ENCODE measurements at regions not wholly inside any gene's neighbourhood (a gene's known extent, or its start where the extent isn't known, plus 50 kb on each side); places are given as distances from the start of the nearest gene placed in this dataset.
"Not testable (repeated sequence)": the region's sequence is repeated elsewhere in the genome, so short reads cannot be mapped to it uniquely, and the experiment has no call there.

DNA sequence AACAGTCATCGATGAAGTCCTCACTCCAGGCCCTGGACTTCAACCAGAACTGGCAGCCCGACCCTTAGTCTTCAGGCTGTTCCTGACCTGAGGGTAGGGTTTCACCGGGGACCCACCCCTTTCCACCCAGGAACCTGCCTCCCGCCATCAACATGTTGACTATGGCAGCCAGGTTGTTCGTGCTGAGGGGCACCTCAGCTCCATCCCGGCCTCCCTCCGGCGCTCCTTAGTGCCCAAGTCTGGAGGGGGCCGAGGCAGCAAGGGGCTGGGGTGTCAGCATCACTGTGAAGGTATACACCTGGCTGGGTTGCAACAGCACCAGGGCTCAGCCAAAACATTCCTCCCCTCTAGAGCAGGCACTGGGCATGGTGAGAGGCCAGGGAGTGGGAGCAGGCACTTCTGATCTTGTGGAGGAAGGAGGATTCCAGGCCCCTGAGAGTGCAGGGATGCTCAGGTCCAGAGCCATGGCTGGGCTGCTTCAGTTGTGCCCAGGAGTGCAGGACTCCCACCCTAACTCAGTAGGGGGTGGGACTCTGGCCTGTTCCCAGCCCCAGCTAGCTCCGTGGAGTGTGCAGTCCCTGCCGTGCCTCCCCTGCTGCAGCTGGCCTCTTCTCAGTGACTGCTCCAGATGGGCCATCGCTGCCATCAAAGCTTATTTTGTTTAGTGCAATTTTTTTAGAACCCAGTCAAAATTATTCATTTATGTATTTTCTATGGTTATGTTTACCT is 1445.9 kb downstream of the PCDH9 start:
- no peak for DNase-seq

DNA sequence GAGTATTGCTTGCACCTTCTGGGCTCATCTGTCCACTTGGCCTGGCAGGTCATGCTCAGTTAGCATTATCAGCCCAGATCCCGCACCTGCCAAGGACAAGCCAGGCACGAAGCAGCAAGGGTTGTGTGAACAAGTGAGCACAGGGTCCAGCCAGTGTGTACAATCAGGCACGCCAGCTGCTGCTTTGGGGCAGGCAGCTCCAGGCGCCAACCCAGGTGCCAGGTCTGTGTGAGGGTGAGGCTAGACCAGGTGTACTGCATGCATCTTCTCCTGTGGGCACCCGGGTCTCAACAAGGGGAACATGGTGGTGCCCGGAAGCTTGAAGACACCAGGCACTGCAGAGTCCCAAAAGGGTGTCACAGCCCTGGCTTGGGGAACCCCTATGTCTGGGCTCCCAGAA is 1446.8 kb downstream of the PCDH9 start:
- no peak for DNase-seq

DNA sequence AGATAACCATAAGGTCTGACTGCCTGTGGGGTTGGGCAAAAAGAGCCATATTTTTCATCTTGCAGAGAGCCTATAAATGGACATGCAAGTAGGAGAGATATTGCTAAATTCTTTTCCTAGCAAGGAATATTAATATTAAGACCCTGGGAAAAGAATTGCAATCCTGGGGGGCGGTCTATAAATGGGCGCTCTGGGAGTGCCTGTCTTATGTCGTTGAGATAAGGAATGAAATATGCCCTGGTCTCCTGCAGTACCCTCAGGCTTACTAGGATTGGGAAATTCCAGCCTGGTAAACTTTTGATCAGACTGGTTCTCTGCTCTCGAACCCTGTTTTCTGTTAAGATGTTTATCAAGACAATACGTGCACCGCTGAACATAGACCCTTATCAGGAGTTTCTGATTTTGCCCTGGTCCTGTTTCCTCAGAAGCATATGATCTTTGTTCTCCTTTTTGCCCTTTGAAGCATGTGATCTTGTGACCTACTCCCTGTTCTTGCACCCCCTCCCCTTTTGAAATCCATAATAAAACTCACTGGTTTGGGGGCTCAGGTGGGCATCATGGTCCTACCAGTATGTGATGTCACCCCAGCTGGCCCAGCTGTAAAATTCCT is 1458.3 kb downstream of the PCDH9 start:
- not testable (repeated sequence) for DNase-seq

- DNase-seq, result no peak
Observed at GRCh38 chr13:65768545-65768944, 1461.6 kb downstream of the PCDH9 start.

DNA sequence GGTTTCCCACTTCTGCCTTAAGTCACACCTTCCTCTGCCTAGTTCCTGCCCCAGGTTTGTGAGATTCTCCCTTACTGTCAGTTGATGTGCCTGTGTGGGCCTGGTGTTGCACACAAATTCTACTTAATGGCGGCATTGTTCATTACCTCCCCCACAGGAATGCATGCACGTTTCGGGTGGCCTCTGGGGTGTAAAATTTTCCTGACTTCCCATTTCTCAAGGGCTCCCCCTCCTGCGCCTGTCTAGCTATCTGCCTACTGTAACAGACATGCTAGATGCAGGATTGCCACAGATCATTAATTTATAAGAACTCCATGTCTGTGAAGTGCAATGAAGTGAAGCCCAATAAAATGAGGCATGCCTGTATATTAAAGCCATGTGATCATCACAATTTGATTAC is 1466.3 kb downstream of the PCDH9 start:
- no peak for DNase-seq

DNA sequence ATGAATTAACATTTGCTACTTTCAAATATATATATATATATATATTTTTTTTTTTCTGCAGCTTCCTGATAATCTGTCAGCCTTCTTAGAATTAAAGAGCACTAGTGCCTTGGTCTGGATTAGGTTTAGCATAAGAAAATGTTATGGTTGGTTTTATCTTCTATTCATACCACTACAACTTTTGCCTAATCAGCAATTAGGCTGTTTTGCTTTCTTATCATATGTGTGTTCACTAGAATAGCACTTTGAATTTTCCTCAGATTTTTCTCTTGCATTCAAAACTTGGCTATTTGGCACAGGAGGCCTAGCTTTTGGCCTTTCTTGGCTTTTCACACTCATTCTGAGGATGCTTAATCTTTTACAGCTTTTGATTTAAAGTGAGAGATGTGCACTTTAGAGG is 1468.1 kb downstream of the PCDH9 start:
- no peak for DNase-seq

DNA sequence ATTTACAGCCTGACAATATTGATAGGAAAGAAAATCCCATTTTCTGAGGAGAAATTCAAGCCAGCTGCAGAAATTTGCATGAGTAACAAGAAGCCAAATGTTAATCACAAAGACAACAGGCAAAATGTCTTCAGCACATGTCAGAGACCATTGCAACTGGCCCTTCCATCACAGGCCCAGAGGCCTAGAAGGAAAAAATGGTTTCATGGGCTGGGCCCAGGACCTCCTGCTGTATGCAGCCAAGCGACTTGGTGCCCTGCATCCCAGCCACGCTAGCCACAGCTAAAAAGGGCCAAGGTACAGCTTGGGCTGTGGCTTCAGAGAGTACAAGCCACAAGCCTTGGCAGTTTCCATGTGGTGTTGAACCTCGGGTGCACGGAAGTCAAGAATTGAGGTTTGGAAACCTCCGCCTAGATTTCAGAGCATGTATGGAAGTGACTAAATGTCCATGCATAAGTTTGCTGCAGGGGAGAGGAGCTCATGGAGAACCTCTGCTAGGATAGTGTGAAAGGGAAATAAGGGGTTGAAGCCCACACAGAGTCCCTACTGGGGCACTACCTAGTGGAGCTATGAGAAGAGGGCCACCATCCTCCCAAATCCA is 1474.0 kb downstream of the PCDH9 start:
- DNase-seq, result no peak

- no peak for DNase-seq
Observed at GRCh38 chr13:65748227-65748626, 1481.9 kb downstream of the PCDH9 start.

DNA sequence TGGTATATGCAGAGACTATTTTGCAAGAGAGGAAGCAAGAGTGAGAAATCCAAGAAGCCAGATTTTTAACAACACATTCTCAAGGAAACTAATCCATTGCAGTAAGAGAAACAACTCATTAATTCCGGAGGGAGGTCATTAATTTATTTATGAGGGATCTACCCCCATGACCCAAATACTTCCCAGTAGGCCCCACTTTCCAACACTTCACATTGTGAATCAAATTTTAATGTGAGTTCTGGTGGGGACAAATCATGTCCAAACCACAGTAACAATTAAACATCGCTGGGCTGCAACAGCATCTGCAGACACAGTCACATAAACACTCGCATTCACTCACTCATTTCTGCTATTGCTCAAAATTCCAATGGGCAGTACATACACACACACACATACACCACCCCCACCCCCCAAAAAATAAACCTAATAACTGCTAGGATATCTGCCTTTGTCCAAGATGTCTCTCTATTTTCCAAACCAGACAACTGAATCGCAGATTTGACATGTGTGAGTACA is 1483.7 kb downstream of the PCDH9 start:
- no peak for DNase-seq

- DNase-seq, result no peak
Observed at GRCh38 chr13:65744836-65745235, 1485.3 kb downstream of the PCDH9 start.

- DNase-seq, result no peak
Observed at GRCh38 chr13:65733110-65733509, 1497.0 kb downstream of the PCDH9 start.

GRCh38 chr13:65727070-65727469 is 1503.1 kb downstream of the PCDH9 start:
- no peak for DNase-seq

GRCh38 chr13:65725006-65725405 is 1505.1 kb downstream of the PCDH9 start:
- DNase-seq, result no peak

- DNase-seq, result no peak
Observed at GRCh38 chr13:65724226-65724625, 1505.9 kb downstream of the PCDH9 start.

GRCh38 chr13:65722506-65722905 is 1507.6 kb downstream of the PCDH9 start:
- DNase-seq, result no peak

DNA sequence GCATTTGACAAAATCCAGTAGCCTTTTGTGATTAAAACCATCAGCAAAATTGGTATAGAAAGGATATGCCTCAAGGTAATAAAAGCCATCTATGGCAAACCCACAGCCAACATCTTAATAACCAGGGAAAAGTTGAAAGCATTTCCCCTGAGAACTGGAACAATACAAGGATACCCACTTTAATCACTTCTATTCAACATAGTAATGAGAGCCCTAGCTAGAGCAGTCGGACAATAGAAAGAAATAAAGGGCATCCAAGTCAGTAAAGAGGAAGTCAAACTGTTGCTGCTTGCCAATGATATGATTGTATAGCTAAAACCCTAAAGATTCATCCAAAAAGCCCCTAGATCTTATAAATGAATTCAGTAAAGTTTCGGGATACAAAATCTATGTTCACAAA is 1510.3 kb downstream of the PCDH9 start:
- no peak for DNase-seq

- DNase-seq, result no peak
Observed at GRCh38 chr13:65710514-65710913, 1519.6 kb downstream of the PCDH9 start.

DNA sequence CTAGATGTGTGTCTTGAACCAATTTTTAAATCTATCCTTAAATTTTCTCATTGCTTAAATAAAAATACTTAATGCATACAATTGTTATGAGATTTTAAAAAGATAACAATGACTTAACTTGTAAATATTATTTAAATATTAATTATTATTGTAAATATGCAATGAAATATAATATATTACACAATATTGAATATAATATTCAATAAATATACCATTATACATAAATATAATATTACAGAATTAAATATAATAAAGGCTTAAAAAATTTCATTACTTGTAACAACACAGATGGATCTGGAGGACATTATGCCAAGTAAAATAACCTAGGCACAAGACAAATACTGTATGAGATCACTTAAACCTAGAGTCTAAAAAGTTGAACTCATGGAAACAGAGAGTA is 1532.3 kb downstream of the PCDH9 start:
- DNase-seq, result no peak

- DNase-seq, result no peak
Observed at GRCh38 chr13:65679240-65679639, 1550.9 kb downstream of the PCDH9 start.

- no peak for DNase-seq
Observed at GRCh38 chr13:65677906-65678305, 1552.2 kb downstream of the PCDH9 start.

DNA sequence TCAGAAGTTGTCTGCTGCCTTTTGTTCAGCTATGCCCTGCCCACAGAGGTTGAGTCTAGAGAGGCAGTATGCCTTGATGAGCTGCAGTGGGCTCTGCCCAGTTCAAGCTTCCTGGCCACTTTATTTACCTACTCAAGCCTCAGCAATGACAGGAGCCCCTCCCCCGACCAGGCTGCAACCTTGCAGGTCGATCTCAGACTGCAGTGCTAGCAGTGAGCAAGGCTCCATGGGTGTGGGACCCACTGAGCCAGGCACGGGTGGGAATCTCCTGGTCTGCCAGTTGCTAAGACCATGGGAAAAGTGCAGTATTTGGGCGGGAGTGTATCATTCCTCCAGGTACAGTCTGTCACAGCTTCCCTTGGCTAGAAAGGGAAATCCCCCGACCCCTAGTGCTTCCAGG is 1554.8 kb downstream of the PCDH9 start:
- DNase-seq, result not testable (repeated sequence)

- DNase-seq, result no peak
Observed at GRCh38 chr13:65670014-65670625, 1560.0 kb downstream of the PCDH9 start.

- no peak for DNase-seq
Observed at GRCh38 chr13:65660731-65661130, 1569.4 kb downstream of the PCDH9 start.
